RKO (cell line): ENCODE measurements at regions not wholly inside any gene's neighbourhood (a gene's known extent, or its start where the extent isn't known, plus 50 kb on each side); places are given as distances from the start of the nearest gene placed in this dataset.
"Not testable (repeated sequence)": the region's sequence is repeated elsewhere in the genome, so short reads cannot be mapped to it uniquely, and the experiment has no call there.

ENCODE experiments used
- DNase-seq: peaks from one replicate; pipeline ENCODE4 v3.0.0-alpha.2; 2016; ENCODE audit warnings: low spot score

GRCh38 chr9:111276431-111277128 lies 53.4 kb downstream of the OR2K2 start:
- DNase-seq, result no peak

GRCh38 chr9:111274737-111275136 lies 55.3 kb downstream of the OR2K2 start:
- no peak for DNase-seq

GRCh38 chr9:111272581-111272980 lies 57.4 kb downstream of the OR2K2 start:
- DNase-seq, result no peak

GRCh38 chr9:111271481-111272080 lies 58.4 kb downstream of the OR2K2 start:
- no peak for DNase-seq

GRCh38 chr9:111271047-111271446 lies 59.0 kb downstream of the OR2K2 start:
- DNase-seq, result no peak

- not testable (repeated sequence) for DNase-seq
Measured at GRCh38 chr9:111266024-111266423, 64.0 kb downstream of the OR2K2 start.

GRCh38 chr9:111263116-111263515 lies 66.9 kb downstream of the OR2K2 start:
- DNase-seq, result no peak

- DNase-seq, result no peak
Measured at GRCh38 chr9:111258875-111259271, 71.2 kb downstream of the OR2K2 start.

- DNase-seq, result no peak
Measured at GRCh38 chr9:111258209-111258874, 71.7 kb downstream of the OR2K2 start.

GRCh38 chr9:111253742-111254437 lies 76.1 kb downstream of the OR2K2 start:
- DNase-seq, result no peak

GRCh38 chr9:111250875-111251842 lies 78.9 kb downstream of the OR2K2 start:
- DNase-seq, result no peak

GRCh38 chr9:111237447-111237846 lies 92.6 kb downstream of the OR2K2 start:
- no peak for DNase-seq

- DNase-seq, result no peak
Measured at GRCh38 chr9:111236332-111236731, 93.7 kb downstream of the OR2K2 start.

- DNase-seq, result no peak
Measured at GRCh38 chr9:111233963-111234362, 96.1 kb downstream of the OR2K2 start.

- no peak for DNase-seq
Measured at GRCh38 chr9:111232997-111233790, 96.8 kb downstream of the OR2K2 start.

GRCh38 chr9:111231801-111232580 lies 98.0 kb downstream of the OR2K2 start:
- no peak for DNase-seq

GRCh38 chr9:111222757-111223156 lies 107.3 kb downstream of the OR2K2 start:
- no peak for DNase-seq

GRCh38 chr9:111212874-111213273 lies 117.2 kb downstream of the OR2K2 start:
- no peak for DNase-seq

- no peak for DNase-seq
Measured at GRCh38 chr9:111198936-111199335, 131.1 kb downstream of the OR2K2 start.

- no peak for DNase-seq
Measured at GRCh38 chr9:111197256-111197655, 132.8 kb downstream of the OR2K2 start.
